NCI-H524 treated with DMSO at 0.1 percent for 48 hours (cell line): ENCODE measurements at regions not wholly inside any gene's neighbourhood (a gene's known extent, or its start where the extent isn't known, plus 50 kb on each side); places are given as distances from the start of the nearest gene placed in this dataset.
A peak's percentile ranks its signal among the peaks of the same experiment; 100 is the strongest.
"Not testable (repeated sequence)": the region's sequence is repeated elsewhere in the genome, so short reads cannot be mapped to it uniquely, and the experiment has no call there.

ENCODE experiments used
- DNase-seq: peaks from one replicate; lab custom pipeline; 2025; lab: John Stamatoyannopoulos, UW

DNA sequence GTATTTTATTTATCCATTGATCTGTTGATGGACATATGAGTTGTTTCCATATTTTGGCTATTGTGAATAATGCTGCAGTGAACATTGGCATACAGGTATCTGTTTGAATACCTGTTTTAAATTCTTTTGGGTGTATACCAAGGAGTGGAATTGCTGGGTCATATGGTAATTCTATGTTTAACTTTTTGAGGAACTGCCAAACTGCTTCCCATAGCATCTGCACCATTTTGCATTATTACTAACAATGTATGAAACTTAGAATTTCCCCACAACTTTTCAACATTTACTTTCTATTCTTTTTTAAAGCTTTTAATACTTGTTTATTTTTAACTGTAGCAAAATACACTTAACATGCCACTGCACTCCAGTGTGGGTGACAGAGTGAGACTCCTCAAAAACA lies 57.0 kb upstream of the MSN start:
- no peak for DNase-seq

DNA sequence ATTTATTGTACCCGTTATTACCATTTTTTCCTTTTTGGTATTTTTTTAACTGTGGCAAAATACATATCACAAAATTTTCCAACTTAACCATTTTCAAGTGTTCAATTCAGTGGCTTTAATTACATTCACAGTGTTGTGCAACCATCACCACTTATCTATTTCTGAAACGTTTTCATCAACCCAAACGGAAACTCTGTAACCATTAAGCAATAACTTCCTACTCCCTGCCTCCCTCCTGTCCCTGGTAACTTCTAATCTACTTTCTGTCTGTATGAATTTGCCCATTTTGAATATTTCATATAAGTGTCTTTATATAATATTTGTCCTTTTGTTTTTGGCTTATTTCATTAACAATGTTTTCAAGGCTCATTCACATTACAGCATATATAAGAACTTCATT lies 57.4 kb upstream of the MSN start:
- no peak for DNase-seq

- DNase-seq = no peak
Measured at GRCh38 chrX:65609237-65609636, 58.2 kb upstream of the MSN start.

GRCh38 chrX:65608026-65608425 lies 59.4 kb upstream of the MSN start:
- DNase-seq = no peak

GRCh38 chrX:65607070-65607742 lies 60.2 kb upstream of the MSN start:
- no peak for DNase-seq

DNA sequence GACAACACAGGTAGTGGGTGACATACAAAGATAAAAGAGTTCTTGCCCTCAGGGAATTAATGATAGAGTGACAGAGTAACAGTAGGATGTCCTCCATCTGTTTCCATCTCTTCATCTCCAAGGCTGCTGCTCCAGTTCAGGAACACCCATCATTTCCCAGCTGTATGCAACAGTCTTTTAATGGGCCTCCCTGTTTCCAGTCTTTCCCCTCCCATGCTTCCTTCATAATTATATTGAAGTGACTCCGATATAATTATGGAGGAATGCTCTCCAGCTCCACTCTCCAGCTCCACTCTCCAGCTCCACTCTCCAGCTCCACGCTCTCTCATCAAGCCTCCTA lies 65.3 kb upstream of the MSN start:
- DNase-seq = no peak

DNA sequence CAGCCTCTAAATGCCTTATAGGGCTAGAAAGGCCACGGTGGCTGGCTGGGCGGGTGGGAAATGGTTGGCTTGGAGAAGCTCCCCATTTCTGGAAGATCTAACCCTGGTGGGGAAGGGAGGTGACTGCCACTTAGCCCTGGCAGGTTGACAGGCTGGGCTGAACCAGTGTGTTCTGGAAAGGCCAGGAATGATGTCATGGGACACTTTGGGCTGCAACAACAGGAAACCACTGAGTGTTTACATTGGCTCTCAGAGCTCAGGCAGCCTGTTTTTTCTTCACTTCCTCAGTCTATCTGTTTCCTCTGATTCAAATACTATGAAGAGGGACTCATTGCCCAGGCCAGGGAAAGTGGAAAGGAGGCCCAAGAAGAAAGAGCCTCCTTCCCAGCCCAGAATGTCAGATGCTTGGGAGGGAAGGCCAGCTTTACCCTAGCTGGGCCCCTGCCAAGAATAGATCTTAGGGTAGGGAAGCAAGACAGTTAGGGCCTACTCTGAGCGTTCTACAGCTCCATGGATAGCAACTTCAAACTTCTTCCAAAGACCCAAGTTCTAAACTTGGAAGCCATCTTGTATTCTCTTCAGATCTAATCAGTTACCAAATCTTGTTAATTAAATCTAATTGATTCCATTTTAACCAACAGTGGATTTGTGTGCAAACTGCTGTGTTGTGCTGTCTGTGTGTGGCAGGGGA lies 65.8 kb upstream of the MSN start:
- no peak for DNase-seq

DNA sequence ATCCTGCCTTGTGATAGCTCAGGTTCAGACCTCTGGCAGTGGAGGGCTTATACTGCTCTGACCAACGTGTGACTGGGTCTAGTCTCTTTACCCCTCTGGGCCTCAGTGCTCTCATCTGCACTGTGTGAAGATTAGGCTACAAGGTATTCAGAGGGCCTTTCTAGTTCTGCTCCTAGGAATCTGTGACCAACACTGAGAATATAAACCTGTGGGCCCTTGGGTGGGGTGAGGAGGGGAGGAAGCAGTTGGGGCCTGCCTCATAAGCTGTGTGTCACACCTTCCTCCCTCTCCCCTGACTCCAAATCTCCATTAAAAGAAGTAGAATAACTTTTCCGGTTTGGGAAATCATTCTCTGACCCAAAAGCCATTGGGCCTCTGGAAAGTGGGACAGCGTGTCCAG lies 66.3 kb upstream of the MSN start:
- no peak for DNase-seq

- no peak for DNase-seq
Measured at GRCh38 chrX:65600106-65600505, 65.5 kb upstream of the LAS1L start.

DNA sequence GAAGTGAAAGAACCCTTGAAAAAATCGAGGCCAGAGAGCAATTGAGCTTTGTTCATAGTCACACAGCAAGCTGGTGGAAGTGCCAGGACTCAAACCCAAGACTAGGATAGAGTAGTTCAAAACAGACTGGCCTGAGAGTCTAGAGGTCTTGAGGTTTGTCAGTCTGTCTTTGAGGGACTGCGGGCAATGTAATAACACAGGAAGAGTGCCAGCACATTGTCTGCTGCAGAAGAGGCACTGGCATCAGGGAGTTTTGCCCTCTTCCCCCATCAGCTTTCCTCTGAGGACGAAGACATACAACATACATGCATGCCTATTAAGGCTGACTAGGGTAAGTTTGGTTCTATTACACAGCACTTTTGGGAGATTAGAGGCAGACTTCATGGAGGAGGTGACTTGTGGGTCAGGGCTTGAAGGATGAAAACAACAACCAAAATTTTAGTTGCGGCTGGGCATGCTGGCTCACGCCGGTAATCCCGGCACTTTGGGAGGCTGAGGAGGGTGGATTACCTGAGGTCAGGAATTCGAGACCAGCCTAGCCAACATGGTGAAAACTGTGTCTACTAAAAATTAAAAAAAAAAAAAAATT lies 64.1 kb upstream of the LAS1L start:
- no peak for DNase-seq

GRCh38 chrX:65596270-65597034 lies 61.9 kb upstream of the LAS1L start:
- DNase-seq = no peak

DNA sequence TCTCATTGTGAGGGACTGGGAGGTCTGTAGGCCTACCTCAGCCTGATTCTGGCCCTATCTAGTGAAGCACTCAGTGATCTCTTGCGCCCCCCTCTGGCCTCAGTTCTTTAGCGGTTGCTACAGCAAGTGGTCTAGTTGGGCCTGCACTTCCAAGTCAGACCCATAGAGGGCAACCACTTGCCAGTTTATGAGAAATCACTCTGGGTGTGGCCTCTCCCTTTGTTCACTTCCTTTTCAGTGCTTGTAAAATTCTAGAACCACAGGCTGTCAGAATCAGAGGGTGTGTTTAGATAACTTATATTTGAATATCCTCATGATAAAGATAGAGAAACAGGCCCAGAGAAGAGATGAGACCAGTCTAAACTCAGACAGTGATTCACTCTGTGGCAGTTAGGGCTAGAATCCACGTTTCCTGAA lies 60.9 kb upstream of the LAS1L start:
- DNase-seq = peak; percentile 11

- no peak for DNase-seq
Measured at GRCh38 chrX:65591206-65591605, 56.6 kb upstream of the LAS1L start.

- no peak for DNase-seq
Measured at GRCh38 chrX:65589304-65589703, 54.7 kb upstream of the LAS1L start.

DNA sequence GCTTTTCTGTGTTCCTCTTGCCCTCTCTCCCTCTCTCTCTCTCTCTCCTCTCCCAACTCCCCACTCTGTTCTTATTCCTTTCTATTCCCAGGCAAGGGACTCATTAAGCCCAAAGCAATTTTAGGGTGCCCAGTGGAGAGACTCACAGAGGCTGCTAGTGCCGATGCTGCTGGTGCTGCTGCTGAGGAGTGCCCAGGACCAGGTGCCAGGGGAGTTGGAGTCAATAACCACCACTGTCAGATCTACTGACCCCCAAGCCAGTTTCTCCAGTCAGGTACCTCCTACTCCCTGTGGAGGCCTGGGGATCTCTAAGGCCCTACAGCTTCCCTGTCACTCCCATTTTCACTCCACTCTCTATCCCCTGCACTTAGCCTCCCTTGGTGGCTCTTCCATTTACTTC lies 54.2 kb upstream of the LAS1L start:
- DNase-seq = no peak

GRCh38 chrX:65587616-65588526 lies 53.3 kb upstream of the LAS1L start:
- DNase-seq = no peak

DNA sequence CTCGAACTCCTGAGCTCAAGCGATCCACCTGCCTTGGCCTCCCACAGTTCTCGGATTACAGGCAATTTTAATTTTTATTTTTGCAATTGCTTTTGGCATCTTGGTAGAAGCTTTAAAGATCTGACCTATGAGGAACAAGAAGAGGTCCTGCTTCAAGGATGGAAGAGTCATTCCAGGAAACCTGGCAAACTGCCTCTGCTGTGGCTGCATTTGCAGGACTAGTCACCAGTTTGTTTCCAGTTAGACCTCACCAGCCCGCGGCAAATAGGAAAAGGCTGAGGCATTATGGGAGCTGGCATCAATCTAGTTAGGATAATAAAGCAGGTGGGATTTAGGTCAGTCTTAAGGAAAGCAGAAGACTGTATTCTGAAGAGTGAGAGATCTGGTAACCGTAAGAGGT lies 51.9 kb upstream of the LAS1L start:
- no peak for DNase-seq

- not testable (repeated sequence) for DNase-seq
Measured at GRCh38 chrX:65585226-65585625, 50.6 kb upstream of the LAS1L start.
